Breast epithelium (tissue), 3 donors: ENCODE measurements at regions not wholly inside any gene's neighbourhood (a gene's known extent, or its start where the extent isn't known, plus 50 kb on each side); places are given as distances from the start of the nearest gene placed in this dataset.

Experiments
- CTCF ChIP-seq, 3 donors: fragments of 450-650 bp; IDR thresholded peaks; one replicate each; pipeline ENCODE4 v1.5.1; 2016 to 2017; ENCODE audit warnings: antibody characterized with exemption in 3 of 3, mild to moderate bottlenecking in 3 of 3, moderate library complexity in 3 of 3
- POLR2A ChIP-seq: fragments of 450-650 bp; IDR thresholded peaks from one replicate; pipeline ENCODE4 v1.6.1; 2016; ENCODE audit warnings: antibody characterized with exemption, mild to moderate bottlenecking, moderate library complexity
- POLR2AphosphoS5 ChIP-seq, 3 donors: sonication (generic); formaldehyde crosslinking; IDR thresholded peaks; one replicate each; pipeline ENCODE4 v1.6.1; 2017; ENCODE audit warnings: antibody characterized with exemption in 3 of 3

- no peak for TF ChIP-seq CTCF (IDR thresholded peaks at IDR 0.05)
- no peak for TF ChIP-seq POLR2A
- no peak for TF ChIP-seq POLR2AphosphoS5 (IDR thresholded peaks at IDR 0.05)
Observed at GRCh38 chr10:83994325-83994724, 145.0 kb upstream of the GHITM start.
